ENCODE measurements at regions not wholly inside any gene's neighbourhood (a gene's known extent, or its start where the extent isn't known, plus 50 kb on each side); places are given as distances from the start of the nearest gene placed in this dataset.

- H3K27ac ChIP-seq, result no peak overlapping the region
- no peak for DNase-seq (ENCODE audit: low spot score)
- no peak for TF ChIP-seq CTCF (IDR thresholded peaks at IDR 0.05)
- no peak overlapping the region for H3K4me3 ChIP-seq
Observed at GRCh38 chr20:48384147-48384818, 443.5 kb downstream of the PREX1 start.

GRCh38 chr20:48383252-48383651 is 444.5 kb downstream of the PREX1 start:
- Histone ChIP-seq H3K27ac (no peak overlapping the region), H3K4me3 (no peak overlapping the region)
- DNase-seq (ENCODE audit: low spot score), result no peak
- TF ChIP-seq CTCF (IDR thresholded peaks at IDR 0.05), result no peak

- DNase-seq (ENCODE audit: low spot score), result no peak
- no peak for TF ChIP-seq CTCF (IDR thresholded peaks at IDR 0.05)
- Histone ChIP-seq H3K27ac (no peak overlapping the region), H3K4me3 (no peak overlapping the region)
Observed at GRCh38 chr20:48382304-48382703, 445.5 kb downstream of the PREX1 start.

GRCh38 chr20:48381353-48382120 is 446.3 kb downstream of the PREX1 start:
- DNase-seq (ENCODE audit: low spot score), result no peak
- H3K27ac ChIP-seq, result no peak overlapping the region
- TF ChIP-seq CTCF (IDR thresholded peaks at IDR 0.05), result no peak
- no peak overlapping the region for H3K4me3 ChIP-seq

GRCh38 chr20:48380661-48381060 is 447.1 kb downstream of the PREX1 start:
- DNase-seq (ENCODE audit: low spot score), result no peak
- TF ChIP-seq CTCF (IDR thresholded peaks at IDR 0.05), result no peak
- H3K4me3 ChIP-seq, result no peak overlapping the region
- H3K27ac ChIP-seq, result no peak overlapping the region

GRCh38 chr20:48378976-48379675 is 448.7 kb downstream of the PREX1 start:
- Histone ChIP-seq H3K27ac (no peak overlapping the region), H3K4me3 (no peak overlapping the region)
- TF ChIP-seq CTCF (IDR thresholded peaks at IDR 0.05), result no peak
- DNase-seq (ENCODE audit: low spot score), result no peak
